Activated CD8-positive, alpha-beta T cell treated with anti-CD3 and anti-CD28 coated beads for 36 hours (primary cell): ENCODE measurements at regions not wholly inside any gene's neighbourhood (a gene's known extent, or its start where the extent isn't known, plus 50 kb on each side); places are given as distances from the start of the nearest gene placed in this dataset.

Experiments
- ATAC-seq: fragments of 200-7000 bp; cut with Tn5 transposase; one replicate; pipeline ENCODE4 v1.10.0; 2021; ENCODE audit warnings: mild to moderate bottlenecking, moderate library complexity
- CTCF ChIA-PET: fragments of 350-600 bp; sonication (Branson Sonifier 250); formaldehyde crosslinking; loops from one replicate; lab custom pipeline; 2021; ENCODE audit warnings: antibody characterized with exemption; lab: Charles Lee
- POLR2A ChIA-PET: fragments of 350-600 bp; sonication (Branson Sonifier 250); formaldehyde crosslinking; loops from one replicate; lab custom pipeline; 2021; ENCODE audit warnings: antibody characterized with exemption; lab: Charles Lee
- DNase-seq: peaks from one replicate; pipeline ENCODE4 v3.0.0-alpha.2; 2020
- H3K27ac Mint-ChIP-seq: one replicate; pipeline ENCODE4 v1.8.0; 2021; ENCODE audit warnings: mild to moderate bottlenecking, mixed read lengths
- H3K27me3 Mint-ChIP-seq: one replicate; pipeline ENCODE4 v1.8.0; 2021; ENCODE audit warnings: mixed read lengths
- H3K36me3 Mint-ChIP-seq: one replicate; pipeline ENCODE4 v1.8.0; 2021; ENCODE audit warnings: low read depth, mixed read lengths
- H3K4me1 Mint-ChIP-seq: one replicate; pipeline ENCODE4 v1.8.0; 2021; ENCODE audit warnings: low read depth, mixed read lengths
- H3K4me3 Mint-ChIP-seq: one replicate; pipeline ENCODE4 v1.8.0; 2021; ENCODE audit warnings: mild to moderate bottlenecking, moderate library complexity, mixed read lengths
- H3K9me3 Mint-ChIP-seq: one replicate; pipeline ENCODE4 v1.8.0; 2021; ENCODE audit warnings: mixed read lengths
- intact Hi-C: fragments of 100-400 bp; cut with micrococcal nuclease; formaldehyde crosslinking; loops from one replicate; pipeline ENCODE4 v1.10.0; 2022
- TF ChIP-seq, protein P1 (sequence below): fragments of 200-600 bp; IDR thresholded peaks from one replicate; pipeline ENCODE4 v1.8.0; 2022; ENCODE audit warnings: antibody characterized with exemption, mild to moderate bottlenecking

DNA sequence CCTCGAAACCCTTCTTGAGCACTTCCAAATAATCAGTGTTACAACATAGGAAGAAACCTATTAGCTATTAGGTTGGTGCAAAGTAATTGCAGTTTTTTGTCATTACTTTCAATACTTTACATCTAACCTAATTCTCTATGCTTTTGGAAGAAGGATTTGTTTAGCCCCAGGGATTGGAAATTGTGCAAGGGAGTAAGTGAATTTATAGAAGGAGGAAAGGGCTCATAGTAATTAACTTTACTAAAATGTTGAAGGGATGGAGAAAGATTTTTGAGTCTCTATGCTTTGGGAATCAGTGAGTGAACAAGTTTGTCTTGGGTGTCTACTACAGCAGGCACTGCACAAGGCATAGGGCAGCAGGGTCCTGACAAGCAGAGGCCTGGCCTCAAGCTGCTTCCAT is 261.1 kb downstream of the EN1 start:
- peaks cover 2% of the 10 kb centered on the region for H3K27me3 Mint-ChIP-seq
- H3K4me3 Mint-ChIP-seq: no peak overlapping the region
- TF ChIP-seq, protein P1, sequence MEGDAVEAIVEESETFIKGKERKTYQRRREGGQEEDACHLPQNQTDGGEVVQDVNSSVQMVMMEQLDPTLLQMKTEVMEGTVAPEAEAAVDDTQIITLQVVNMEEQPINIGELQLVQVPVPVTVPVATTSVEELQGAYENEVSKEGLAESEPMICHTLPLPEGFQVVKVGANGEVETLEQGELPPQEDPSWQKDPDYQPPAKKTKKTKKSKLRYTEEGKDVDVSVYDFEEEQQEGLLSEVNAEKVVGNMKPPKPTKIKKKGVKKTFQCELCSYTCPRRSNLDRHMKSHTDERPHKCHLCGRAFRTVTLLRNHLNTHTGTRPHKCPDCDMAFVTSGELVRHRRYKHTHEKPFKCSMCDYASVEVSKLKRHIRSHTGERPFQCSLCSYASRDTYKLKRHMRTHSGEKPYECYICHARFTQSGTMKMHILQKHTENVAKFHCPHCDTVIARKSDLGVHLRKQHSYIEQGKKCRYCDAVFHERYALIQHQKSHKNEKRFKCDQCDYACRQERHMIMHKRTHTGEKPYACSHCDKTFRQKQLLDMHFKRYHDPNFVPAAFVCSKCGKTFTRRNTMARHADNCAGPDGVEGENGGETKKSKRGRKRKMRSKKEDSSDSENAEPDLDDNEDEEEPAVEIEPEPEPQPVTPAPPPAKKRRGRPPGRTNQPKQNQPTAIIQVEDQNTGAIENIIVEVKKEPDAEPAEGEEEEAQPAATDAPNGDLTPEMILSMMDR: no peak
- CTCF ChIA-PET: no interaction called here
- ATAC-seq: no peak
- H3K9me3 Mint-ChIP-seq: no peaks in the 10 kb centered on the region
- H3K4me1 Mint-ChIP-seq: no peaks in the 10 kb centered on the region
- H3K36me3 Mint-ChIP-seq: no peaks in the 10 kb centered on the region
- intact Hi-C loops: no loop called here
- no peak overlapping the region for H3K27ac Mint-ChIP-seq
- POLR2A ChIA-PET: no interaction called here
- no peak for DNase-seq

DNA sequence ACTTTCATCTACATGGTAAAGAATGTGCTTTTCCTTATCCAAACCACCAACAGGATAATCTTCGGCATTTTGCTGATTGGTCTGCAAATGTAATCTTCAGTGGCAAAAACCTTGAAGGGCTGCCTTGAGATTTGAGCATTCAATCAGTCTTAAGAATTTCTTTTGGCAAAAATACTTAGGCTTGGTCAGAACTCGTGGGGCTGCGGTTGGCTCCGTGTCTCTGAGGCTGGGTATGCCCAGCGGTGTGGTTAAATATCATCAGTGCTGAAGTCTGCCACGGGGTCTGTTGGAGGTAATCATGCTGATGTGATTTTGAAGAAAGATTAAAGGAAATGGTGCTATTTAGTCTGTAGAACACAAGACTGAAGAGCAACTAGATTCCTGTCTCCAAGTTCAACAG is 262.6 kb downstream of the EN1 start:
- no peaks in the 10 kb centered on the region for H3K4me1 Mint-ChIP-seq
- intact Hi-C loops: no loop called here
- H3K9me3 Mint-ChIP-seq: no peaks in the 10 kb centered on the region
- TF ChIP-seq, protein P1: no peak
- no peak overlapping the region for H3K27ac Mint-ChIP-seq
- no peak overlapping the region for H3K4me3 Mint-ChIP-seq
- peaks cover 2% of the 10 kb centered on the region for H3K27me3 Mint-ChIP-seq
- H3K36me3 Mint-ChIP-seq: no peaks in the 10 kb centered on the region
- ATAC-seq (no peak), DNase-seq (no peak)
- CTCF ChIA-PET: no interaction called here
- POLR2A ChIA-PET: no interaction called here

DNA sequence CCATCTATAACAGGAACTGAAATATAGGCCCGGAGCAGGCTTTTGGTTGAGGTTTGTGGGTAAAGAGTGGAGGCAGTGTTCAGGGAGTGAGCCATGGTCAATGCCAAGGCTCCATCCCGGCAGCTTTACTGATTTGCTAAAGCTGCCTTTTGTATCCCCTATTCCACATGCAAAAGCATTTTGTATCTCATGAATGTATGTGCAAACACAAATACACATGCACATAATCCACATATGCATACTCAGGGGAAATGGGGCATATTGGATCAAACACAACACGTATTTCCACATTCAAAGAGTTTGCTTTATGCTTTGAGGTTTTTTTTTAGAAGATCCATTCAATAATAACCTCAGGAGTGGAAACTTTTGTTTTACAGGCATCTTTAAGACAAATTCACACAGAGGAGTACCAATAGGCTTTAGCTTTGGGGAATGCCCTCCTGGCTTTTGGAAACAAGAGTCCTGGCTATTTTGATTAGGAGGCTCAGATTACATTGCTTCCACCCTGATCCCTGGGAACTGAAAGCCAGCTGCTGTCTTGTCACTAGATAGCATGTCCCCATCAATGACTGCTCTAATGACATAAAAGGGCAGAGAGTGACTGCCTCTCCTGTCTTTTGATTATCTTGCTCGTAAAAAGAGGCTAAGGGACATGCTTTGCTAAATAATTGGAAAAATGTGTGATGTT is 263.2 kb downstream of the EN1 start:
- CTCF ChIA-PET: interaction anchor here (1.3 kb wide), 1 partner anchor 26 kb away, joined by 3 read pairs; no protein-coding TSS in a partner anchor
- H3K4me1 Mint-ChIP-seq: no peaks in the 10 kb centered on the region
- TF ChIP-seq, protein P1: no peak
- no peak overlapping the region for H3K4me3 Mint-ChIP-seq
- POLR2A ChIA-PET: no interaction called here
- peaks cover 2% of the 10 kb centered on the region for H3K27me3 Mint-ChIP-seq
- intact Hi-C loops: no loop called here
- H3K27ac Mint-ChIP-seq: no peak overlapping the region
- no peaks in the 10 kb centered on the region for H3K9me3 Mint-ChIP-seq
- no peaks in the 10 kb centered on the region for H3K36me3 Mint-ChIP-seq
- ATAC-seq (no peak), DNase-seq (no peak)

DNA sequence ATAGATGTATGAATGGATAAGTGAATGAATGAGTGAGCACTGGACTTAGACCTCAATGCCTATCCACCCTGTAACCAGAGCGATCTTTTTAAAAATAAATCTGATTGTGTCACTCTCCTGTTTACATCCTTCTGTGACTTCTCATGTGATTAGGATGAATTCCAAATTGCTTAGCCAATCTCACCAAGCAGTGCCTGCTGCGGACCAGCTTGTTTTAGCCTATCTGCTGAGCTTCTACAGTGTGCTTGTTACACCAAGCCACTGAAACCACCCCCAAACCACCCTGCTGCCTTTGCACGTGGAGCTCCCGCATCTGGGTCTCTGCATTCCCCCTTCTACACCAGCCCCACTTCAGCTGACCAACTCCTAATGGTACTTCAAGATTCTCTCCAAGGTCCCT is 265.4 kb downstream of the EN1 start:
- Mint-ChIP-seq H3K4me1 (no peaks in the 10 kb centered on the region), H3K27me3 (peaks cover 3% of the 10 kb centered on the region), H3K36me3 (no peaks in the 10 kb centered on the region), H3K27ac (no peak overlapping the region), H3K9me3 (no peaks in the 10 kb centered on the region), H3K4me3 (no peak overlapping the region)
- TF ChIP-seq, protein P1: no peak
- intact Hi-C loops: no loop called here
- ATAC-seq (no peak), DNase-seq (no peak)
- ChIA-PET POLR2A (no interaction called here), CTCF (no interaction called here)

DNA sequence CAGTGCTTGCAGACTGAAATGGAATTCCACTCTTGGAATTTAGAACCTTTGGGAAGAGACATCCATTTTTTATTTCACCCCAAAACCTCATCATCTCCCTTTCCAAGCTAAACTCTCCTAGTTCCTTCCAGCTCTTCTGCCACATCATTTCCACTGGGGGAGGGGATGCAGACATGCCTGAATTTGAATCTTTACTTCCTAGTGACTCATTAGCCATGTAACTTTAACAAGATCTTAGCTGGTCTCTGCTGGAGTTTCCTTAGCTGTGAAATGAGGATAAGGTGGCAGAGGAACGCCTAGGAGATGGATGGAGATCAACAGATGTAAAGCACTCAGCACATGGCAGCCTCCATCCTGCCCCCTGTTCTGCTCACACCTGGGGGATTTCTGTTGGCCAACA is 266.8 kb downstream of the EN1 start:
- TF ChIP-seq, protein P1: no peak
- no peaks in the 10 kb centered on the region for H3K9me3 Mint-ChIP-seq
- H3K36me3 Mint-ChIP-seq: no peaks in the 10 kb centered on the region
- H3K4me1 Mint-ChIP-seq: no peaks in the 10 kb centered on the region
- ATAC-seq: no peak
- intact Hi-C loops: no loop called here
- H3K4me3 Mint-ChIP-seq: no peak overlapping the region
- no peak overlapping the region for H3K27ac Mint-ChIP-seq
- CTCF ChIA-PET: interaction anchor here (1.0 kb wide), 1 partner anchor 275 kb away, joined by 3 read pairs; no protein-coding TSS in a partner anchor
- no peak for DNase-seq
- peaks cover 3% of the 10 kb centered on the region for H3K27me3 Mint-ChIP-seq
- POLR2A ChIA-PET: no interaction called here
